ENCODE measurements at regions not wholly inside any gene's neighbourhood (a gene's known extent, or its start where the extent isn't known, plus 50 kb on each side); places are given as distances from the start of the nearest gene placed in this dataset.

DNA sequence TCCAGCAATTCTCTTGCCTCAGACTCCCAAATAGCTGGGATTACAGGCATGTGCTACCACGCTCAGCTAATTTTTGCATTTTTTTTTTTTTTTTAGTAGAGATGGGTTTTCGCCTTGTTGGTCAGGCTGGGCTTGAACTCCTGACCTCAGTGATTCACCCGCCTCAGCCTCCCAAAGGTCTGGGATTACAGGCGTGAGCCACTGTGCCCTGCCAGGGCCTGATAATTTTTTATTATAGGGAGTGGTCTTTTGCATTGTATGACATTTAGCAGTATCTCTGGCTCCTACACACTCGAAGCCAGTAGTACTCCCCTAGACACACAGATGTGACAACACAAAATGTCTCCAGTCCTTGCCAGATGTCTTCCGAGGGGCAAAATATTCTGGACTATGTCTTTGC is 124.0 kb downstream of the DKK1 start:
- DNase-seq: no peak
- H3K4me1 Mint-ChIP-seq: no peaks in the 10 kb centered on the region
- no peaks in the 10 kb centered on the region for H3K36me3 Mint-ChIP-seq (ENCODE audit: insufficient read depth in 1 of 3, low read depth in 3 of 3)
- H2BK20ac ChIP-seq (ENCODE audit: low read depth, low read length, poor library complexity, severe bottlenecking): no peak overlapping the region
- H3K9ac ChIP-seq (ENCODE audit: extremely low read depth, insufficient read length, low read length): no peak overlapping the region
- no peaks in the 10 kb centered on the region for H3K9me3 ChIP-seq (ENCODE audit: control insufficient read depth, low read depth, low read length)
- H3K27me3 ChIP-seq (ENCODE audit: insufficient read depth, low read length): no peaks in the 10 kb centered on the region
- H2AFZ ChIP-seq (ENCODE audit: low read length): no peak overlapping the region
- H3K9me3 Mint-ChIP-seq: no peaks in the 10 kb centered on the region
- no peak overlapping the region for H3K4me3 Mint-ChIP-seq
- no peak overlapping the region for H3K4ac ChIP-seq (ENCODE audit: low read depth, low read length)
- H4K91ac ChIP-seq (ENCODE audit: insufficient read length, low read depth, low read length): no peak overlapping the region
- no peak overlapping the region for H2BK15ac ChIP-seq (ENCODE audit: low read depth, low read length)
- H4K8ac ChIP-seq (replicated peaks; ENCODE audit: insufficient read length, low read depth, low read length): no peak overlapping the region
- no peaks in the 10 kb centered on the region for H3K79me1 ChIP-seq (ENCODE audit: insufficient read depth, low read depth, low read length, poor library complexity, severe bottlenecking)
- no peak overlapping the region for H3K14ac ChIP-seq (ENCODE audit: insufficient read depth, low read length)
- no peaks in the 10 kb centered on the region for H3K23me2 ChIP-seq (ENCODE audit: insufficient read length, low read depth, low read length, poor library complexity, severe bottlenecking)
- H4K5ac ChIP-seq (ENCODE audit: insufficient read length, low read depth, low read length): no peak overlapping the region
- no peaks in the 10 kb centered on the region for H3K4me1 ChIP-seq (ENCODE audit: insufficient read depth, low read length)
- H3K79me2 ChIP-seq (ENCODE audit: insufficient read depth, low read length): no peaks in the 10 kb centered on the region
- no peak overlapping the region for H3K27ac ChIP-seq (ENCODE audit: insufficient read length, low read depth, low read length)
- H3K4me2 ChIP-seq (ENCODE audit: insufficient read depth, insufficient read length, low read length): no peak overlapping the region
- H3K56ac ChIP-seq (ENCODE audit: insufficient read length, low read depth, low read length): no peak overlapping the region
- no peaks in the 10 kb centered on the region for H3K27me3 Mint-ChIP-seq (ENCODE audit: low read depth)
- H3K27ac Mint-ChIP-seq: no peak overlapping the region; a peak in 1 of 7 replicates
- TF ChIP-seq, protein P1, sequence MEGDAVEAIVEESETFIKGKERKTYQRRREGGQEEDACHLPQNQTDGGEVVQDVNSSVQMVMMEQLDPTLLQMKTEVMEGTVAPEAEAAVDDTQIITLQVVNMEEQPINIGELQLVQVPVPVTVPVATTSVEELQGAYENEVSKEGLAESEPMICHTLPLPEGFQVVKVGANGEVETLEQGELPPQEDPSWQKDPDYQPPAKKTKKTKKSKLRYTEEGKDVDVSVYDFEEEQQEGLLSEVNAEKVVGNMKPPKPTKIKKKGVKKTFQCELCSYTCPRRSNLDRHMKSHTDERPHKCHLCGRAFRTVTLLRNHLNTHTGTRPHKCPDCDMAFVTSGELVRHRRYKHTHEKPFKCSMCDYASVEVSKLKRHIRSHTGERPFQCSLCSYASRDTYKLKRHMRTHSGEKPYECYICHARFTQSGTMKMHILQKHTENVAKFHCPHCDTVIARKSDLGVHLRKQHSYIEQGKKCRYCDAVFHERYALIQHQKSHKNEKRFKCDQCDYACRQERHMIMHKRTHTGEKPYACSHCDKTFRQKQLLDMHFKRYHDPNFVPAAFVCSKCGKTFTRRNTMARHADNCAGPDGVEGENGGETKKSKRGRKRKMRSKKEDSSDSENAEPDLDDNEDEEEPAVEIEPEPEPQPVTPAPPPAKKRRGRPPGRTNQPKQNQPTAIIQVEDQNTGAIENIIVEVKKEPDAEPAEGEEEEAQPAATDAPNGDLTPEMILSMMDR (conservative IDR thresholded peaks at IDR 0.05): no peak
- H2BK12ac ChIP-seq (ENCODE audit: insufficient read length, low read depth, low read length): no peak overlapping the region
- no peaks in the 10 kb centered on the region for H4K20me1 ChIP-seq (ENCODE audit: control insufficient read depth, insufficient read depth, insufficient read length)
- H3K23ac ChIP-seq (ENCODE audit: insufficient read length, low read depth, low read length): no peak overlapping the region
- H2BK5ac ChIP-seq (ENCODE audit: insufficient read length, low read length): no peak overlapping the region
- no peak overlapping the region for H3T11ph ChIP-seq (ENCODE audit: low read length)
- H2AK5ac ChIP-seq (ENCODE audit: insufficient read length, low read length): no peak overlapping the region
- WGBS (ENCODE audit: extremely low coverage, insufficient read length, low lambda C conversion rate): no CpG with 5 or more reads among the region's 6 CpGs
- no peak overlapping the region for H3K18ac ChIP-seq (ENCODE audit: insufficient read length, low read depth, low read length)
- H2BK120ac ChIP-seq (ENCODE audit: low read depth, low read length, poor library complexity, severe bottlenecking): no peak overlapping the region
